ENCODE measurements at regions not wholly inside any gene's neighbourhood (a gene's known extent, or its start where the extent isn't known, plus 50 kb on each side); places are given as distances from the start of the nearest gene placed in this dataset.
"Not testable (repeated sequence)": the region's sequence is repeated elsewhere in the genome, so short reads cannot be mapped to it uniquely, and the experiment has no call there.

DNA sequence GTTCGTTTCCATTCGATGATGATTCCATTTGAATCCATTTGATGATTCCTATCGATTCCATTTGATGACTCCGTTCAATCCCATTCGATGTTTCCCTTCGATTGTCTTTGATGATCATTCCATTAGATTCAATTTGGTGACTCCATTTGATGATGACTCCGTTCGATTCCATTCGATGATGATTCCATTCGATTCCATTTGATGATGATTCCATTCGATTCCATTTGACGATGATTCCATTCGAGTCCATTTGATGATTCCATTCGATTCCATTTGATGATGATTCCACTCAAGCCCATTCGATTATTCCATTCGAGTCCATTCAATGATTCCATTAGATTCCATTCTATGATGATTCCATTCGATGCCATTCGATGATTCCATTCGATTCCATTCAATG lies 2730.6 kb downstream of the RPIA start:
- DNase-seq = not testable (repeated sequence)

- DNase-seq = not testable (repeated sequence)
Observed at GRCh38 chr2:91427148-91427547, 2735.7 kb downstream of the RPIA start.

- DNase-seq = not testable (repeated sequence)
Observed at GRCh38 chr2:91441932-91442245, 2750.4 kb downstream of the RPIA start.

DNA sequence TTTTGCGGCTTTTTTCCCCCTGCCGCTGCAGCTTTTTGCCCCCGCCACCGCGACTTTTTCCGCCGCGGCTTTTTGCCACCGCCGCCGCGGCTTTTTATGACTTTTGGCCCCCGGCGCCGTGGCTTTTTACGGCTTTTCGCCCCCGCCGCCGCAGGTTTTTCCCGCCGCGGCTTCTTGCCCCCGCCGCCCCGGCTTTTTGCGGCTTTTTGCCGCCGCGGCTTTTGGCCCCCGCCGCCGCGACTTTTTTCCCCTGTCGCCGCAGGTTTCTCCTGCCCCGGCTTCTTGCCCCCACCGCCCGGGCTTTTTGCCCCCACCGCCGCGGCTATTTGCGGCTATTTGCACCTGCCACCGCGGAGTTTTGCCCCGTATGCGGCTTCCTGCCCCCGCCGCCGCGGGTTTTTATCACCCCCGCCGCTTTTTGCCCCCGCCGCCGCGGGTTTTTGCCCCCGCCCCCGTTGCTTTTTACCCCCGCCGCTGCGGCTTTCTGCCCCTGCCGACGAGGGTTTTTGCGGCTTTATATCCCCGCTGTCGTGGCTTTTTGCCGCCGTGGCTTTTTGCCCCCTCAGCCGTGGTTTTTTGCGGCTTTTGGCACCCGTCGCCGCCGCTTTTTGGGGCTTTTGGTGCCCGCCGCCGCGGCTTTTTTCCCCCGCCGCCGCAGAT lies 2750.9 kb downstream of the RPIA start:
- peak in 1 of 2 experiments; percentile 8 for DNase-seq

DNA sequence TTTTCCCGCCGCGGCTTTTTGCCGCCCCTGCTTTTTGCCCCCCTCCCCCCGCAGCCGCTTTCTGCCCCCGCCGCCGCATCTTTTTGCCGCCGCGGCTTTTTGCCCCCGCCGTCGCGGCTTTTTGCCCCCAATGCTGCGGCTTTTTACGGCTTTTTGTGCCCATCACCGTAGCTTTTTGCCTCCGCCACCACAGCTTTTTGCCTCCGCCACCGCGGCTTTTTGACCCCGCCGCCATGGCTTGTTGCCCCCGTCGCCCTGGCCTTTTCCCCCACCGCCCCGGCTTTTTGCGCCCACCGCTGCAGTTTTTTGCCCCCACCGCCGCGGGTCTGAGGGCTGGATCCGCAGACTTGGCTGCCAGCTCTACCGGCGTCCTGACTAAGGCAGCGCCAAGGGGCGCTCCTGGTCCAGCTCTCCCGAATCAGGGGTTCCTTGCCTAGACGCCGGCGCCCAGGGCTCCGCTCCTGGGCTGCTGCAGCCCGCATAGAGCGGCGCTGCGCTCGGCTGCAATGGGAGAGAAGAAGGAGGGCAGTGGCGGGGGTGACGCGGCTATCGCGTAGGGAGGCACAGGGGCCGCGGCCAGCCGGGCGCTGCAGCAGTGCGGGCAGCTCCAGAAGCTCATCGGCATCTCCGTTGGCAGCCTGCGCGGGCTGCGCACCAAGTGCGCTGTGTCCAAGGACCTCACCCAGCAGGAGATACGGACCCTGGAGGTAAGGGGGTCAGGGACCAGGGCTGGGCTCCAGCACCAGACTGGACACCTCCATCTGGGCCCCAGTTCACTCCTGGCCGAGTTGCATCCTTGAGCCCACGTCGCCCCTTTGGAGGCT lies 2751.6 kb downstream of the RPIA start:
- DNase-seq = not testable (repeated sequence)

GRCh38 chr2:91443730-91444115 lies 2752.2 kb downstream of the RPIA start:
- DNase-seq = not testable (repeated sequence)

DNA sequence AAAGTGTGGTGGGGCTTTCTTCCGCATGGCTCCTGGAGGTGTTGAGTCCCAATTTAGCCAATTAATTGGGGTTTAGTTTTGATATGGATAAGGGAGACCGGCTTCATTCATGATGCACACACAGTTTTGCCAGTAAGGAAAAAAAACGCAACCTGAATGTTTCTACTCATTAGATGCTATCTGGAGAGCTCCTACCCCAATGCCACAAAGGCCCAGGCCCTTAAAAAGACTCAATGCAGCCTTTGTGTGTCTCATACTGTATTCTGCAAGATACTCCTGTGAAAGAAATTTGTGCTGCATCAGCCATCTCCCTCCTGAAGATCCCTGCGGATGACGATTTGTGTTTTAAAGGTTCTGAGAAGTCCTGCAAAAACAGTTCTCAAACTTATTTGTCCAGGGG lies 2754.2 kb downstream of the RPIA start:
- not testable (repeated sequence) for DNase-seq

GRCh38 chr2:91446489-91446888 lies 2755.0 kb downstream of the RPIA start:
- not testable (repeated sequence) for DNase-seq

GRCh38 chr2:91446915-91447314 lies 2755.4 kb downstream of the RPIA start:
- not testable (repeated sequence) for DNase-seq

DNA sequence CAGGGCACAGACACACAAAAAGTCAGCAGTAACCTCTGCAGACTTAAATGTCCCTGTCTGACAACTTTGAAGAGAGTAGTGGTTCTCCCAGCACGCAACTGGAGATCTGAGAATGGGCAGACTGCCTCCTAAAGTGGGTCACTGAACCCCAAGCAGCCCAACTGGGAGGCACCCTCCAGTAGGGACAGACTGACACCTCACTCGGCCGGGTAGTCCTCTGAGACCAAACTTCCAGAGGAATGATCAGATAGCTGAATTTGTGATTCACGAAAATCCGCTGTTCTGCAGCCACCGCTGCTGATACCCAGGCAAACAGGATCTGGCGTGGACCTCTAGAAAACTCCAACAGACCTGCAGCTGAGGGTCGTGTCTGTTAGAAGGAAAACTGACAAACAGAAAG lies 2756.0 kb downstream of the RPIA start:
- not testable (repeated sequence) for DNase-seq

DNA sequence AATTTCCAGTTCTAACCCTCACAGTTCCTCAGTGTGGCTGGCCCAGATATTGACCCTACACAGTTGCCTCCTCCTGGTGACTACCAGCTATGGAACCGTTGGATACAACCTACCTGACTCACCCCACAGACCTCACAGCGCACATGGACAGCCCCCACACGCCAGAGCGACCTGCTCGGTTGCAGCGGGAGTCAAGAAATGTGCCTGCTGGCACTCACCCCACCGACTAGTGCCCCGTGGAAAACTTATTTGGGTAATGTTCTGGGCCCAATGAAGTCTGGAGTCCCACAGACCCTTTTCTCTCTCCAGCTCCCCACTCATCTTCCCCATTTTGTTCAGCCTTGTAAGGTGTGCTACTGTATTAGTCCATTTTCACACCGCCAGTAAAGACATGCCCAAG lies 2770.8 kb downstream of the RPIA start:
- not testable (repeated sequence) for DNase-seq

DNA sequence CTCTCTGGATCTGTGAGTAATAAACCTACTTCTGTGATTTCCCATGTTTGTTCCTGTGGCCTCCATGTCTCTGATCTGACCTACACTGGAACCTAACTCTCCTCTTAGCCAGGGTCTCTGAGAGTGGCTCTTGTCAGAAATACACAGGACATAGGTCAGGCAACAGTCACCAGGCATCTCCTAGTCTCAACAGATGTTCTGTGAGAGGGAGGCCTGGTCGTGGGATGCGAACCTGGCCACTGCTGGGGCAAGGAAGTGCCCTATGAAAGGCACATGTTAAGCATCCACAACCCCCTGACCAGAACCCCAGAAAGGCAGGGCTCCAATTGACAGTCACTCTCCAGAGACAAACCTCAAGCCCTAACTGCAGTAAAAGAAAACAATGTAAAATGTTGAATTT lies 2771.5 kb downstream of the RPIA start:
- DNase-seq = not testable (repeated sequence)

DNA sequence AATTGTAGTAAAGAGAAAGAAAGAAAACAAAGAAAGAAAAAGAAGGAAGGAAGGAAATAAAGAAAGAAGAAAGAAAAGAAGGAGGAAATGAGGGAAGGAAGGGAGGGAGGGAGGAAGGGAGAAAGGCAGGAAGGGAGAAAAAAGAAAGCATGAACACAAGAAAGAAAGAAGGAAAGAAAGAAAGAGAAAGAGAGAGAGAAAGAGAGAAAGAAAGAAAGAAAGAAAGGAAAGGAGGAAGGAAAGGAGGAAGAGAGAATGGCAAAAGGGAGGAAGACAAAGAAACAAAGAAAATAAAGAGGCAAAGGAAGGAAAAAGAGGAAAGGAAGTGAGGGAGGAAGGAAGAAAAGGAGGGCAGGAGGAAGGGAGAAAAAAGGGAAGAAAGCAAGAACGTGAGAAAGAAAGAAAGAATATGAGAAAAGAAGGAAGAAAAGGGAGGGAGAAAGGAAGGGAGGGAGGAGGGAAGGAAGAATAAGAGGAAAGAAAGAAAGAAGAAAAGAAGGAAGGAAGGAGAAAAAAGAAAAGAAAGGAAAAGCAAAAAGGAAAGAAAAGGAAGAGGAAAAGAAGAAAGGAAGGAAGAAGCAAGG lies 2775.4 kb downstream of the RPIA start:
- not testable (repeated sequence) for DNase-seq

- not testable (repeated sequence) for DNase-seq
Observed at GRCh38 chr2:91476244-91476935, 2784.9 kb downstream of the RPIA start.

- not testable (repeated sequence) for DNase-seq
Observed at GRCh38 chr2:91476936-91477246, 2785.4 kb downstream of the RPIA start.

DNA sequence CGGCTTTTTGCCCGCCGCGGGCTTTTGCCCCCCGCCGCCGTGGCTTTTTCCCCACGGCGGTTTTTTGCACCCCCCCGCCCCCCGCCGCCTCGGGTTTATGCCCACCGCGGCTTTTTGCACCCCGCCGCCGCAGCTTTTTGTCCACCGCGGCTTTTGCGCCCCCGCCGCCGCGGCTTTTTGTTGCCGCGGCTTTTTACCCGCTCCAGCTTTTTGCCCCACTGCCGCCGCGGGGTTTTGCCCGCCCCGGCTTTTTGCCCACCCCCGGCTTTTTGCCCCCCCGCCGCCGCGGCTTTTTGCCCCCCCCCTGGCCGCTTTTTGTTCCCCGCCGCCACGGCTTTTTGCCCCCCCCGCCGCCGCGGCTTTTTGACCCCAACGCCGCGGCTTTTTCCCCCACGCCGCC lies 2785.8 kb downstream of the RPIA start:
- DNase-seq = not testable (repeated sequence)

DNA sequence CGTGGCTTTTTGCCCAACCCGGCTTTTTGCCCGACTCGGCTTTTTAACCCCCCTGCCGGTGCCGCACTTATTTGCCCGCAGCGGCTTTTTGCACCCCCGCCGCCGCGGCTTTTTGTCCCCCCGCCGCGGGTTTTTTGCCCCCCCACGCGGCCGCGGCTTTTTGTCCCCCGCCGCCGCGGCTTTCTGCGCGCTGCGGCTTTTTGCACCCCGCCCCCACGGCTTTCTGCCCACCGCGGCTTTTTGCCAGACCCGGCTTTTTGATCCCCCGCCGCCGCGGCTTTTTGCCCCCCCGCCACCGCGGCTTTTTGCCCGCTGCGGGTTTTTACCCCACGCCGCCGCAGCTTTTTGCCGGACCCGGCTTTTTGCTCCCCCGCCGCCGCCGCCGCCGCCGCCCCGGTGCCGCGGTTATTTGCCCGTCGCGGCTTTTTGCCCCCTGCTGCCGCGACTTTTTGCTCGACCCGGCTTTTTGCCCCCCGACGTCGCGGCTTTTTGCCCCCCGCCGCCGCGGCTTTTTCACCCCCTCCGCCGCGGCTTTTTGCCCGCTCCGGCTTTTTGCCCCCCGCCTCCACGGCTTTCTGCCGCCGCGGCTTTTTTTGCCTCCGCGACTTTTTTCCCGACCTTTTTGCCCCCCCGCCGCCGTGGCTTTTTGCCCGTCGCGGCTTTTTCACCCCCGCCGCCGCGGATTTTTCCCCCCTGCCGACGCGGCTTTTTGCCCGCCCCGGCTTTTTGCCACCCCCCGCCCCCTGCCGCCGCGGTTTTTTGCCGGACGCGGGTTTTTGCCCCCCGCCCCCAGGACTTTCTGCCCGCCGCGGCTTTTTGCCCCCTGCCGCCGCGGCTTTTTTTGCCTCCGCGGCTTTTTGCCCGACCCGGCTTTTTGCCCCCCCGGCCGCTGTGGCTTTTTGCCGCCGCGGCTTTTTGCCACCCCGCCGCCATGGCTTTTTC lies 2786.5 kb downstream of the RPIA start:
- DNase-seq = peak in 1 of 2 experiments; percentile 10

- DNase-seq = not testable (repeated sequence)
Observed at GRCh38 chr2:91478851-91479718, 2787.6 kb downstream of the RPIA start.

GRCh38 chr2:91485226-91485625 lies 2793.8 kb downstream of the RPIA start:
- DNase-seq = not testable (repeated sequence)

- DNase-seq = not testable (repeated sequence)
Observed at GRCh38 chr2:91497129-91498064, 2805.9 kb downstream of the RPIA start.

Data from activated CD4-positive, alpha-beta T cell treated with anti-CD3 and anti-CD28 coated beads, Interleukin-2, amount 50 U/mL, for 4 hours (primary cell).